GM23338 (cell line): ENCODE measurements at regions not wholly inside any gene's neighbourhood (a gene's known extent, or its start where the extent isn't known, plus 50 kb on each side); places are given as distances from the start of the nearest gene placed in this dataset.
A peak's percentile ranks its signal among the peaks of the same experiment; 100 is the strongest.

ENCODE experiments used
- ATAC-seq: fragments of 200-7000 bp; cut with Tn5 transposase; 3 replicates; pipeline ENCODE4 v1.9.1; 2020
- DNase-seq: peaks from one replicate; pipeline ENCODE4 v3.0.0-alpha.2; 2015; ENCODE audit warnings: low spot score
- H2AFZ ChIP-seq: fragments of 200-600 bp; sonication (generic); 2 replicates; pipeline ENCODE4 v1.8.0; 2016; ENCODE audit warnings: antibody characterized with exemption, mild to moderate bottlenecking, moderate library complexity
- H3F3A ChIP-seq: fragments of 200-600 bp; sonication (generic); replicated peaks from 2 replicates; pipeline ENCODE4 v1.8.0; 2017; ENCODE audit warnings: antibody characterized with exemption, mixed run types, low read depth
- H3K27ac ChIP-seq: fragments of 200-600 bp; sonication (generic); 2 replicates; pipeline ENCODE4 v1.6.1; 2016; ENCODE audit warnings: low read depth
- H3K27me3 ChIP-seq: fragments of 200-600 bp; sonication (generic); 2 replicates; pipeline ENCODE4 v1.8.0; 2016; ENCODE audit warnings: mild to moderate bottlenecking, mixed run types, moderate library complexity; ENCODE audit not compliant: insufficient read depth
- H3K36me3 ChIP-seq: fragments of 200-600 bp; sonication (generic); 2 replicates; pipeline ENCODE4 v1.8.0; 2016; ENCODE audit warnings: mild to moderate bottlenecking; ENCODE audit not compliant: insufficient read depth
- H3K4me1 ChIP-seq: fragments of 200-600 bp; sonication (generic); 2 replicates; pipeline ENCODE4 v1.8.0; 2016; ENCODE audit warnings: mild to moderate bottlenecking, moderate library complexity; ENCODE audit not compliant: insufficient read depth
- H3K4me2 ChIP-seq: fragments of 200-600 bp; sonication (generic); 2 replicates; pipeline ENCODE4 v1.7.1; 2017; ENCODE audit warnings: mixed run types
- H3K4me3 ChIP-seq: fragments of 200-600 bp; sonication (generic); 2 replicates; pipeline ENCODE4 v1.6.1; 2016; ENCODE audit warnings: mixed run types
- H3K79me2 ChIP-seq: fragments of 200-600 bp; sonication (generic); replicated peaks from 2 replicates; pipeline ENCODE4 v1.8.0; 2017; ENCODE audit warnings: mild to moderate bottlenecking; ENCODE audit not compliant: insufficient read depth
- H3K9me2 ChIP-seq: fragments of 200-600 bp; sonication (generic); 2 replicates; pipeline ENCODE4 v1.8.0; 2017; ENCODE audit not compliant: insufficient read depth
- H4K20me1 ChIP-seq: fragments of 200-600 bp; sonication (generic); replicated peaks from 2 replicates; pipeline ENCODE4 v1.8.0; 2017; ENCODE audit warnings: mild to moderate bottlenecking; ENCODE audit not compliant: insufficient read depth
- H3K27ac Mint-ChIP-seq: 2 replicates; pipeline ENCODE4 v1.8.0; 2020; ENCODE audit warnings: inconsistent platforms, mild to moderate bottlenecking, moderate library complexity, mixed read lengths
- H3K27me3 Mint-ChIP-seq: 3 replicates; pipeline ENCODE4 v1.8.0; 2022; ENCODE audit warnings: low read depth, mild to moderate bottlenecking, moderate library complexity, mixed read lengths, inconsistent platforms; ENCODE audit not compliant: insufficient read depth, poor library complexity
- H3K36me3 Mint-ChIP-seq: 3 replicates; pipeline ENCODE4 v1.8.0; 2021; ENCODE audit warnings: low read depth, mild to moderate bottlenecking, inconsistent platforms, moderate library complexity, mixed read lengths
- H3K4me1 Mint-ChIP-seq: 3 replicates; pipeline ENCODE4 v1.8.0; 2020; ENCODE audit warnings: mild to moderate bottlenecking, inconsistent platforms, mixed read lengths
- H3K4me3 Mint-ChIP-seq: 3 replicates; pipeline ENCODE4 v1.8.0; 2021; ENCODE audit warnings: moderate library complexity, mild to moderate bottlenecking, inconsistent platforms, mixed read lengths
- H3K9me3 Mint-ChIP-seq: 3 replicates; pipeline ENCODE4 v1.8.0; 2020; ENCODE audit warnings: moderate library complexity, mild to moderate bottlenecking, inconsistent platforms, mixed read lengths
- CREB1 ChIP-seq: fragments of 250-450 bp; sonication (Bioruptor Pico); IDR thresholded peaks from 2 replicates; pipeline ENCODE4 v1.5.0; 2020; ENCODE audit warnings: low read depth, mild to moderate bottlenecking, moderate library complexity
- EZH2 ChIP-seq: fragments of 200-600 bp; sonication (generic); IDR thresholded peaks from one replicate; pipeline ENCODE4 v1.8.0; 2017; ENCODE audit warnings: antibody characterized with exemption, mild to moderate bottlenecking, low read depth; ENCODE audit not compliant: unreplicated experiment
- EZH2phosphoT487 ChIP-seq: fragments of 200-600 bp; sonication (generic); IDR thresholded peaks from one replicate; pipeline ENCODE4 v1.8.1; 2018; ENCODE audit warnings: antibody characterized with exemption; ENCODE audit not compliant: unreplicated experiment
- JUNB ChIP-seq: IDR thresholded peaks from one replicate; pipeline ENCODE4 v1.6.1; 2016; ENCODE audit warnings: antibody characterized with exemption; ENCODE audit not compliant: unreplicated experiment
- NANOG ChIP-seq: IDR thresholded peaks from 2 replicates; pipeline ENCODE4 v1.6.1; 2016; ENCODE audit warnings: antibody characterized with exemption, borderline replicate concordance
- POLR2AphosphoS5 ChIP-seq: IDR thresholded peaks from 2 replicates; pipeline ENCODE4 v1.6.1; 2016; ENCODE audit warnings: antibody characterized with exemption, low read depth
- STAT1 ChIP-seq: IDR thresholded peaks from one replicate; pipeline ENCODE4 v1.6.1; 2016; ENCODE audit warnings: antibody characterized with exemption; ENCODE audit not compliant: unreplicated experiment
- TF ChIP-seq, protein P1 (sequence below): IDR thresholded peaks from 2 replicates; pipeline ENCODE4 v1.6.1; 2016; ENCODE audit warnings: antibody characterized with exemption
- TF ChIP-seq, protein P2 (sequence below): IDR thresholded peaks from one replicate; pipeline ENCODE4 v1.6.1; 2018; ENCODE audit warnings: antibody characterized with exemption; ENCODE audit not compliant: unreplicated experiment

DNA sequence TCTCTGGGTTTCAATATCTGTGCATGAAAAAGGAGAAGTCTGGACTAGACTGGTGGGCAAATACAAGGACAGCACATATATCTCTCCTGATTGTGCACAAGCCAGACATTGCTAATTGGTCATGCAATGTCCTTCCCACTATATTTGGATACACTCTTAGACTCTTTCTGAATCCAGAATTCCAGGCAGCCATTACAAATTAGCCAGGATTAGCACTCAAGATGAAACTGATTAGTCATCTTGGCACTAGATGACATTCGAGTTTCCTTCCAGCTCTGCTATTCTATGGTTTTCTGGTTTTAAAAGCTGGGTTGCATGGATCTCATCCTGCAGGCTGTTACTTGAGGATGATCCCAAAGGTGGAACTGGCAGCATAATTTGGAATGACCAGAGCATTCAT, 73.2 kb downstream of the SCP2D1 start (continued):
- TF ChIP-seq STAT1 (no peak), NANOG (no peak), CREB1 (CRISPR knock-in tag) (no peak), JUNB (no peak), EZH2phosphoT487 (no peak), POLR2AphosphoS5 (no peak)
- TF ChIP-seq, protein P1, sequence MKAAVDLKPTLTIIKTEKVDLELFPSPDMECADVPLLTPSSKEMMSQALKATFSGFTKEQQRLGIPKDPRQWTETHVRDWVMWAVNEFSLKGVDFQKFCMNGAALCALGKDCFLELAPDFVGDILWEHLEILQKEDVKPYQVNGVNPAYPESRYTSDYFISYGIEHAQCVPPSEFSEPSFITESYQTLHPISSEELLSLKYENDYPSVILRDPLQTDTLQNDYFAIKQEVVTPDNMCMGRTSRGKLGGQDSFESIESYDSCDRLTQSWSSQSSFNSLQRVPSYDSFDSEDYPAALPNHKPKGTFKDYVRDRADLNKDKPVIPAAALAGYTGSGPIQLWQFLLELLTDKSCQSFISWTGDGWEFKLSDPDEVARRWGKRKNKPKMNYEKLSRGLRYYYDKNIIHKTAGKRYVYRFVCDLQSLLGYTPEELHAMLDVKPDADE = no peak
- TF ChIP-seq, protein P2, sequence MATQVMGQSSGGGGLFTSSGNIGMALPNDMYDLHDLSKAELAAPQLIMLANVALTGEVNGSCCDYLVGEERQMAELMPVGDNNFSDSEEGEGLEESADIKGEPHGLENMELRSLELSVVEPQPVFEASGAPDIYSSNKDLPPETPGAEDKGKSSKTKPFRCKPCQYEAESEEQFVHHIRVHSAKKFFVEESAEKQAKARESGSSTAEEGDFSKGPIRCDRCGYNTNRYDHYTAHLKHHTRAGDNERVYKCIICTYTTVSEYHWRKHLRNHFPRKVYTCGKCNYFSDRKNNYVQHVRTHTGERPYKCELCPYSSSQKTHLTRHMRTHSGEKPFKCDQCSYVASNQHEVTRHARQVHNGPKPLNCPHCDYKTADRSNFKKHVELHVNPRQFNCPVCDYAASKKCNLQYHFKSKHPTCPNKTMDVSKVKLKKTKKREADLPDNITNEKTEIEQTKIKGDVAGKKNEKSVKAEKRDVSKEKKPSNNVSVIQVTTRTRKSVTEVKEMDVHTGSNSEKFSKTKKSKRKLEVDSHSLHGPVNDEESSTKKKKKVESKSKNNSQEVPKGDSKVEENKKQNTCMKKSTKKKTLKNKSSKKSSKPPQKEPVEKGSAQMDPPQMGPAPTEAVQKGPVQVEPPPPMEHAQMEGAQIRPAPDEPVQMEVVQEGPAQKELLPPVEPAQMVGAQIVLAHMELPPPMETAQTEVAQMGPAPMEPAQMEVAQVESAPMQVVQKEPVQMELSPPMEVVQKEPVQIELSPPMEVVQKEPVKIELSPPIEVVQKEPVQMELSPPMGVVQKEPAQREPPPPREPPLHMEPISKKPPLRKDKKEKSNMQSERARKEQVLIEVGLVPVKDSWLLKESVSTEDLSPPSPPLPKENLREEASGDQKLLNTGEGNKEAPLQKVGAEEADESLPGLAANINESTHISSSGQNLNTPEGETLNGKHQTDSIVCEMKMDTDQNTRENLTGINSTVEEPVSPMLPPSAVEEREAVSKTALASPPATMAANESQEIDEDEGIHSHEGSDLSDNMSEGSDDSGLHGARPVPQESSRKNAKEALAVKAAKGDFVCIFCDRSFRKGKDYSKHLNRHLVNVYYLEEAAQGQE = no peak

DNA sequence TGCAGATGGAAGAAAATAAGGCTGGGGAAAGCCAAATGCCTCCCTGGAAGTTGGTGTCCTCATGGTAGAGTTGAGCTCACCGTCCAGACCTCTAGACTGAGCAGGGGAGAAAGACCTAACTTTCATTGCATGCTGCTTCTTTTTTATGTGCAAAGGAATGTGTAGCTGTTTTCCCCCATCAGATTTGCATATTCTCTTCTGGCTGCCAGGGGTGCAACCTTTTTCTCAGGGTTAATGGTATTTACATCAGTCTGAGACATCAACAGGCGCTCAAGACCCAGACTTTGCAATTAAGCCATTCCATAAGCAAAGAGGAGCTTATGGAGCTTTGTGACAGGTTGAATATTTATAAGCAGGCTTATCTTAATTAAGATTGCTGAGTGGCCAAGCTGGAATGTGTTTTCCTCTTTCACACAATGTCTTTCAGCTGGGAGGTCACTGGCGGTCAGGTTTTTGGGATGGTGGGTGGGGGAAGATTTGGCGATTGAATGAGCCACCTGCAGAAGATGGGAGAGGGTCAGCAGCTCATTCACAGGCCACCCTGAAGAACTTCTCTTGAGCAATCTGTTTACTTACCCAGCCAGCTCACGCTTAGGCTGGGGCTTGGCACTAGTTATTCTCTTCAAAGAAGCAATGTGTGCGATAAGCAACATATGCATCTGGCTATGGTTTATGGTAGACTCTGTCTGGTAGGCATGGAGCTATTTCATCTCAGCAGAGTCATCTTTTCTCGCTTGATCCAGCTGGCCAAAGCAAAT, 88.6 kb downstream of the SCP2D1 start:
- Mint-ChIP-seq H3K4me3 (no peak overlapping the region), H3K4me1 (peaks cover 17% of the 10 kb centered on the region; the same call in 2 of the 3 replicates), H3K27ac (no peak overlapping the region), H3K27me3 (peaks cover 5% of the 10 kb centered on the region), H3K36me3 (no peaks in the 10 kb centered on the region), H3K9me3 (peaks cover 3% of the 10 kb centered on the region; the same call in 2 of the 3 replicates)
- H2AFZ ChIP-seq = no peak overlapping the region
- no peak overlapping the region for H3K4me3 ChIP-seq
- H3K4me1 ChIP-seq = peaks cover 8% of the 10 kb centered on the region; the same call in 1 of the 2 replicates
- H4K20me1 ChIP-seq = no peaks in the 10 kb centered on the region
- no peak overlapping the region for H3K27ac ChIP-seq
- peaks cover 10% of the 10 kb centered on the region; the same call in 1 of the 2 replicates for H3K9me2 ChIP-seq
- H3K36me3 ChIP-seq = no peaks in the 10 kb centered on the region
- DNase-seq (no peak), ATAC-seq (no peak)
- no peaks in the 10 kb centered on the region for H3K79me2 ChIP-seq
- TF ChIP-seq EZH2 = no peak
- H3F3A ChIP-seq = no peaks in the 10 kb centered on the region
- 0 out of 2 replicates have a peak overlapping the region, but pooled peaks have one; percentile 5 for H3K4me2 ChIP-seq
- H3K27me3 ChIP-seq = no peaks in the 10 kb centered on the region
